GF-D8 (cell line): ENCODE measurements at regions not wholly inside any gene's neighbourhood (a gene's known extent, or its start where the extent isn't known, plus 50 kb on each side); places are given as distances from the start of the nearest gene placed in this dataset.

Source experiments
- DNase-seq: peaks from one replicate; lab custom pipeline; 2025; lab: John Stamatoyannopoulos, UW

DNA sequence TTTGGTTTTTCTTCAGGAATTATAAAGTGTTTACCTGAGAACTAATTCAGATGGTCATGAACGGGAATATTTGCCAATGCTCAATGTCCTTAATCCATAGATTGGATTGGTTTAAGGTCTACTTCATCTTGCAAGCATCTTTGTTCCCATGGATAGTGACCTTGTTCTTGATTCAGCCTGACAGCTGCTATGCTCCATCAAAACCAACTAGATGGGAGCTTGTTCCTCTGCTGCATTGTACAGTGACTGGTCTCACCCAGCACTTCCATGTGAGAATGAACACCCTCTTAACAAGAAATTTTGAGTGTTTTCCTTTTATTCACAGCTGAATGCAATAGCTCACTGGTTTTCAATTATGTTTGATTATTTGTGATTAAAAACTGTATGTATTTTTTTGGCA lies 312.6 kb upstream of the ACTBL2 start:
- DNase-seq: no peak

- DNase-seq: no peak
Measured at GRCh38 chr5:57791875-57792274, 309.3 kb upstream of the ACTBL2 start.

- no peak for DNase-seq
Measured at GRCh38 chr5:57785946-57786345, 303.3 kb upstream of the ACTBL2 start.

- DNase-seq: no peak
Measured at GRCh38 chr5:57784121-57784520, 301.5 kb upstream of the ACTBL2 start.

- no peak for DNase-seq
Measured at GRCh38 chr5:57783693-57784092, 301.1 kb upstream of the ACTBL2 start.

DNA sequence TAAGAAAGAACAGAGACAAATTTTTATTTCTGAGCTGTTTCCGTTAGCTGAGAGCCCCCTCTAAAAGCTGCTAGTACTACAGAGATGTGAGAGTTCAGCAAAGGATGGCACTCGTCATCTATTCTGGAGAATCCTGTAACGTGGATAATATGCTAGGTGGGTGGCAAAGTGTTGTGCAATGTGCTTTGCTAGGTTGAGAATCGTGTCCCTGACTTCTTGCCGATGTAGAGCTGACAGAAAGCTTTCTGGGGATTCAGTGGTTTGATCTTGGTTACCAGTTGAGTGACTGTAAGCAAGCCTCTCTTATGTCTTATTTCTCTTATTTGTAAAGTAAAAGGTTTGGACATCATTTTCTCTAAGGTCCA lies 298.3 kb upstream of the ACTBL2 start:
- no peak for DNase-seq

DNA sequence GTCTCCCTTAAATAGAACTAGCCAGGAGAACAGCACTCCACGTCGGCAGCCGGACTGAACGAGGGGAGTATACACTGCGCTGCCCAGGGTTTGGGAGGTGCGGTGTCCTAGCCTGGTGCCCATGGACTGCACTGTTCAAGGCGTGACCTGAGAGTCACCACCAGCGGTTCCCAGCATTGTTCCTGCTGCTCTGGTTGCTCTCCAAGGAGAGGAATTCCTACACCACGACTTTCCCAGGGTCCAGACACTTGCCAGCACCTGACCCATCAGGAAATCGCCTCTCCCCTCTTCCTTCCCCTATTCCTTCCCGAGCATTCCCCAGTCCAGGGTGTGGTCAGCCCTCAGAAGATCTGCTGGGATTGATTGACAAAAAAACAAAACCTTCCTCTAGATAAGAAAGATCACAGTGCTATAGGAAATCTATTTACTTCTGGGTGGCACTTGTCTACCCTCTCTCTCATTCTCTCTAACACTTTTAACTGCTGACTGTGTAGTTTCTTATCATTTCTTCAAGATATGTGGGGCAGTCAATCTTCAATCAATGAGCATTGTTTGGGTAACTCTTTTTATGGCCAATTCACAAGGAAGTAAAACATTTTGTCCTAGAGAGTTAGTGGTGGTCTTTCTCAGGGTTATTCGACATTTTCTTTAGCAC lies 297.8 kb upstream of the ACTBL2 start:
- no peak for DNase-seq

DNA sequence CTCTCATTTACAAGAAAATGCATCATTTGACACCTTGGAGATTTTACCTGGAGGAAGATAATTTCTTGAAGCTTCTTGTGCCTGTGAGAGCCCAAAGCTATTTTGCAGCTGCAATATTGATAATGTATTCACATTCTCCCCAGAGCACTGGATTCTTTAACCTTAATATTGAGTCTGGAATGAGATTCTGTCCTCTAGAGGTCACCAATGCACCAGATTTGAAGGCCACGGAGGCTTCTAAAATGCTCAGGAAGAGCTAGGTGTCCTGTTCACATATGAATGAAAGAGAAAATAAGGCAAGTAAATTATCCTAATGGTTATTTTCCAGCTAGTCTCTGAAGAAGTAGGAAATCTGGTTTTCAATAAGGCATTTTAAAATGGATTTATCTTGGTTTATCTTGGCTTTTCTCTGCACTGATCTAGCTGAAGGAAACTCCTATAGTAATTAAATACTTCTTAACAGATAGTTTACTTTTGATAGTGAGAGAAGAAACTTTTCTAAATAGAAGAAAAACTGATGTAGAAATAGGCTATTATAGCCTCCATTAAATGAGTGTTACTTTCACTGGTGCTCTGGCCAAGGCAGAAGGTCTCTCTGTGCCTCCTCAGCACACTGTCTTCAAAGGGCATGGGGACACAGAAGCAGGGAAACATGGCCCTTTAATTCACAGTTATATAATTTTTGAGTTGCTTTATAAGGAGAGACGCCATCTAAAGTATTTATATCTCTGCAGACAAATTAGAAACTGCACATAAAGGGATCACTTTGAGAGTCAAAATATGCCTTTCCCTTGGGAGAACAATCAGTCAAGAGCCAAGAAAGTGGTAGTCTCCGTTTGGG lies 297.0 kb upstream of the ACTBL2 start:
- no peak for DNase-seq

GRCh38 chr5:57778501-57779091 lies 296.0 kb upstream of the ACTBL2 start:
- no peak for DNase-seq

- no peak for DNase-seq
Measured at GRCh38 chr5:57777174-57777581, 294.6 kb upstream of the ACTBL2 start.

GRCh38 chr5:57776035-57776434 lies 293.4 kb upstream of the ACTBL2 start:
- no peak for DNase-seq

DNA sequence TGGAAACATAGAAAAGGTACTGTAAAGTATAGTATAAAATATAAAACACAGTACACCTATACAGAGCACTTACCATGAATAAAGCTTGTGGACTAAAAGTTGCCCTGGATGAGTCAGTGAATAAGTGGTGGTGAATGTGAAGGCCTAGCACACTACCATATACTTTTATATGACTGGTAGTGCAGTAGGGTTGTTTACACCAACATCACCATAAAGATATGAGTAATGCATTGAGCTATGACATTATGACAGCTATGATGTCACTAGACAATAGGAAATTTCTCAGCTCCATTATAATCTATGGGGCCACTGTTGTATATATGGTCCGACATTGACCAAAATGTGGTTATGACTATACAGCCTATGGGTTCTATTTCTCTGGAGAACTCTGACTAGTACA lies 291.8 kb upstream of the ACTBL2 start:
- no peak for DNase-seq

- DNase-seq: no peak
Measured at GRCh38 chr5:57772512-57772911, 289.9 kb upstream of the ACTBL2 start.

DNA sequence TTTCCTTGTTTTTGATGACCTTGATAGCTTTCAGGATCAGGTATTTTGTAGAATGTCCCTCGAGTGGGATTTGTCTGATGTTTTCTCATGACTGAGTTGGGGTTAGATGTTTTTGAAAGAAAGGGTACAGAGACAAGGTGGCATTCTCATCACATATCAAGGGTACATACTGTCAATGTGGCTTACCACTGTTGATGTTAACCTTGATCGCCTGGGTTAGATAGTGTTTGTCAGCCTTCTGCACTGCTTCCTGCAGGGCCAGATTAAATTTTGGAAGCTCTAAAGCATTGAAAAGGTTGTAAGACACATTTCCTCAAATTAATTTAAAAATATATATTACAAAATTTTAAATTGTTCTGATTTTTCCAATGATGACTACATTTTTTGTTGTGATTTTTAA lies 287.4 kb upstream of the ACTBL2 start:
- DNase-seq: no peak

DNA sequence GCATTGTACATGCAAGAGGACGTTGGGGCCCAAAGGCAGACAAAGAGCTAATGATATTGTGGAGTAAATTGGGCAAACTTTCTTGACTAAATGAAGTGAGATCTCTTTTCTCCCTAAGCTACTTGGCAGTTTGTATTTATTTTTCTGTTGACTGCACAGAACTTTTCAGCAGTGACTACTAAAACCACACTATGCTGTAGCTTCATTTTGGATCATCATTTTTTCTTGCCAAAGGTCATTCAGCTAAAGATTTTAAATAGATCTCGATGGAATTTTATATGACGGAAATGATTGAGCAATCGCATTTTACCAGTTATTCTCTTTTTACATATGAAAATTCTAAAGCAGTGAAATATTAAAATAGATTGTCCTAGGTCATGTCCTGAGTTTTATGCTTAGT lies 286.1 kb upstream of the ACTBL2 start:
- DNase-seq: no peak

DNA sequence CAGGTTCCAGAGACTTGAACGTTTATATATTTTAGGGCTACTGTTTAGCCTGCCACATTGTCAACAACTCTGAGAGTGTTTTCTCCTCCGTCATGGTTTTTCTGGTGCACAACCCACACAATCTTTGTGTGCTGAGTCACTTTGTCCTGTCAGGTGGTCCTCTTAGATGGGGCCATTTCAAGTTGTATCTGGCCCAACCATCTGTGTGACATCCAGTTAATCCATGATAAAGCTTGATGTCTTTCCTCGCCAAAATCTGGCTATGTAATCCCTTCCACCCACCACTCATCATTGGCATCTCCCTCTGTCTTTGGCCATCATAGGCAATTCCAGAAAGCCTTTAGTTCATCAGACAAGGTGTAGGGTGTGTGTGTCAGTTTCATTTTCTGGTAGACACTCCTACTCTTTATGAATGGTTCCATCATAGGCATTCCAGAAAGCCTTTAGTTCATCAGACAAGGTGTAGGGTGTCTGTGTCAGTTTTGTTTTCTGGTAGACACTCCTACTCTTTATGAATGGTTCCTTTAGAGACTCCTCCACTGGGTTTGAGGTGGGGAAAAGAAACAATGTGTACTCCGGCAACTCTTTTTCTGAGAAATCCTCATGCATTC lies 282.0 kb upstream of the ACTBL2 start:
- no peak for DNase-seq

GRCh38 chr5:57761513-57761912 lies 278.9 kb upstream of the ACTBL2 start:
- no peak for DNase-seq

DNA sequence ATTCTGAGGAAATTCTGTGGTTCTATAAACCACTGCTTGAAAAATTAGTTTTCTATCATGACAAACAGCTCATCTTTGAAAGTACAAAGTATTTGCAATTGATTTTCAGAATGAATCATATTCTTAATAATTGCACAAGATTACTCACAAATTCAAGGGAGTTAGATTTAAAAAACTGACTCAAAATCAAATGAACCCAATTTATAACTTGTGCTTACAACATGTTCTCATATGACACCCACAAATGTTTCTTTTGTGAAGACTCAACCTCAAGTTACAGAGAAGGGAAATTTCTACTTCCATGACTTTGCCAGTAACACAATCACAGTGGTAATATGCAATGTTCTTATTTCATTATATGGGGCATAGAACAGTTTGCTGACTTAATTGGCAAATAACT lies 272.0 kb upstream of the ACTBL2 start:
- DNase-seq: no peak

- DNase-seq: no peak
Measured at GRCh38 chr5:57753446-57753845, 270.8 kb upstream of the ACTBL2 start.

GRCh38 chr5:57751710-57752109 lies 269.1 kb upstream of the ACTBL2 start:
- DNase-seq: no peak

DNA sequence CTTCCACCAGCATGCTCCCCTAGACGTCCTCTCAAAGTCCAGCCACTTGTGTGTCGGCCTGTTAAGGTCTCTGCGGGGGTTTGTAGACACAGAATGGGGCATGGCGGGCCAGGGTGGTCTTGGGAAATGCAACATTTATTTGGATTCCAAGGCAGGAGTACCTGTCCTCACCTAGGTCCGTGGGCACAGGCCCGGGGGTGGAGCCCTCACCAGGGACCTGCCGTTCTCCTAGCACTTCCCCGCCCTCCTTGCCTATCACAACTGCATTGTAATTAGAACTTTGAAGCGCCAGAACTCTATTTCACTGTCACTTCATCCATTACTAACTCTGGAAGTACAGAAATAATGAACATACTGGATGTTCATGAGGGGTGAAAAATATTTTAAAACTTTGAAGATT lies 268.3 kb upstream of the ACTBL2 start:
- no peak for DNase-seq

DNA sequence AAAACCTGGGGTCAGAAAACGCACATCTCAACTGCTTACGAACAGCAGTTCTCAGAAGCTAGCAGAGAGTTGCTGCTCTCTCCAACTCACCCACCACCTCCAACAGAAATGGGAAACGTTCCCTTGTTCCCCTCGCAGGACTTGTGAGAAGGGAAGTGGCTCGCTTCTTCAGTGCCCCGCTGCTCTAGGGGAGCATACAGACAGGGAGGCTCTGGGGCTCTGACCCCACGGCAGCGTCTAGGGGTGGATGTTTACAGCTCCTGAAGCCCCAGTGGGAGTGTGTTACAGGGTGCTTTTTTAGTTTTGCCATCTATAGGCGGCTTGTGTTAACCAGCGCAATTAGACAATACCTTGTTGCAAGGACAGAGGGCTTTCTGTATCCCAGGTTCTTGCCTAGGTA lies 267.7 kb upstream of the ACTBL2 start:
- no peak for DNase-seq

GRCh38 chr5:57749396-57749795 lies 266.8 kb upstream of the ACTBL2 start:
- DNase-seq: no peak
